Suprapubic skin (tissue), 4 donors: ENCODE measurements at regions not wholly inside any gene's neighbourhood (a gene's known extent, or its start where the extent isn't known, plus 50 kb on each side); places are given as distances from the start of the nearest gene placed in this dataset.

Source experiments
- DNase-seq, 2 donors: peaks; one replicate each; pipeline ENCODE4 v3.0.0-alpha.2; 2019; ENCODE audit warnings: low spot score in 2 of 2
- H3K27ac ChIP-seq: fragments of 200-600 bp; sonication (generic); one replicate; pipeline ENCODE4 v1.5.1; 2019
- H3K27me3 ChIP-seq: fragments of 200-600 bp; sonication (generic); one replicate; pipeline ENCODE4 v1.5.1; 2019
- H3K36me3 ChIP-seq: fragments of 200-600 bp; sonication (generic); one replicate; pipeline ENCODE4 v1.5.1; 2019
- H3K4me1 ChIP-seq: fragments of 200-600 bp; sonication (generic); one replicate; pipeline ENCODE4 v1.5.1; 2019
- H3K4me3 ChIP-seq: fragments of 200-600 bp; sonication (generic); one replicate; pipeline ENCODE4 v1.5.1; 2019; ENCODE audit warnings: mild to moderate bottlenecking
- H3K9me3 ChIP-seq: fragments of 200-600 bp; sonication (generic); one replicate; pipeline ENCODE4 v1.5.1; 2019
- EP300 ChIP-seq: sonication (generic); formaldehyde crosslinking; IDR thresholded peaks from one replicate; pipeline ENCODE4 v1.6.1; 2017; ENCODE audit warnings: antibody characterized with exemption
- POLR2A ChIP-seq, 2 donors: fragments of 450-650 bp; IDR thresholded peaks; one replicate each; pipeline ENCODE4 v1.6.1; 2017; ENCODE audit warnings: antibody characterized with exemption in 2 of 2, mild to moderate bottlenecking in 2 of 2, moderate library complexity in 2 of 2
- POLR2AphosphoS5 ChIP-seq, 3 donors: sonication (generic); formaldehyde crosslinking; IDR thresholded peaks; one replicate each; pipeline ENCODE4 v1.6.1; 2017; ENCODE audit warnings: antibody characterized with exemption in 3 of 3
- WGBS: methylation state at CpG from one replicate; pipeline ENCODE4 v1.1.5; 2018; 5-methylcytosine and 5-hydroxymethylcytosine counted together
- TF ChIP-seq, protein P1 (sequence below), 2 donors: fragments of 200-600 bp in 1 of 2; fragments of 450-650 bp in 1 of 2; sonication (generic) in 1 of 2; IDR thresholded peaks; one replicate each; pipeline ENCODE4 v1.5.1; 2016 to 2019; ENCODE audit warnings: antibody characterized with exemption in 2 of 2, mild to moderate bottlenecking in 1 of 2, moderate library complexity in 1 of 2

DNA sequence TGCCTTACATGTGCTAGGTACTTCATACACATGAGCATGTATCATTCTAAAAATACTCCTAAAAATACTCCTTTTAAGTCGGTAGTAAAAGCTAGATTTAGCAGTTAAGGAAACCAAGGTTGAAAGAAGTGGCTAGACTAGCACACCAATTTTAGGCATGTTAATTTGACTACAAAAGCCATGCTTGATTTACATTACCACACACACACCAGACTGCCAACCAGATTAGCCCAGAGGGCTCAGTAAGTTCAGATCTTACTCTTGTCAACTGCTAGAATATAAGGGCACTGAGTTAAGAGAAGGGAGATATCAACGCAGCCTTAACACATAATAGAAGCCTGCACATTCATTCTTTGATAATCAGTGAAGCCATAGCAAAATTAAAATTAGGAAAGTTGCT is 117.9 kb downstream of the MID1IP1 start:
- Histone ChIP-seq H3K27ac (no peak overlapping the region), H3K4me1 (no peaks in the 10 kb centered on the region), H3K27me3 (no peaks in the 10 kb centered on the region), H3K9me3 (no peaks in the 10 kb centered on the region), H3K4me3 (no peak overlapping the region), H3K36me3 (no peaks in the 10 kb centered on the region)
- TF ChIP-seq POLR2A (IDR thresholded peaks at IDR 0.05) (no peak), POLR2AphosphoS5 (IDR thresholded peaks at IDR 0.05) (no peak), EP300 (no peak)
- TF ChIP-seq, protein P1, sequence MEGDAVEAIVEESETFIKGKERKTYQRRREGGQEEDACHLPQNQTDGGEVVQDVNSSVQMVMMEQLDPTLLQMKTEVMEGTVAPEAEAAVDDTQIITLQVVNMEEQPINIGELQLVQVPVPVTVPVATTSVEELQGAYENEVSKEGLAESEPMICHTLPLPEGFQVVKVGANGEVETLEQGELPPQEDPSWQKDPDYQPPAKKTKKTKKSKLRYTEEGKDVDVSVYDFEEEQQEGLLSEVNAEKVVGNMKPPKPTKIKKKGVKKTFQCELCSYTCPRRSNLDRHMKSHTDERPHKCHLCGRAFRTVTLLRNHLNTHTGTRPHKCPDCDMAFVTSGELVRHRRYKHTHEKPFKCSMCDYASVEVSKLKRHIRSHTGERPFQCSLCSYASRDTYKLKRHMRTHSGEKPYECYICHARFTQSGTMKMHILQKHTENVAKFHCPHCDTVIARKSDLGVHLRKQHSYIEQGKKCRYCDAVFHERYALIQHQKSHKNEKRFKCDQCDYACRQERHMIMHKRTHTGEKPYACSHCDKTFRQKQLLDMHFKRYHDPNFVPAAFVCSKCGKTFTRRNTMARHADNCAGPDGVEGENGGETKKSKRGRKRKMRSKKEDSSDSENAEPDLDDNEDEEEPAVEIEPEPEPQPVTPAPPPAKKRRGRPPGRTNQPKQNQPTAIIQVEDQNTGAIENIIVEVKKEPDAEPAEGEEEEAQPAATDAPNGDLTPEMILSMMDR (IDR thresholded peaks at IDR 0.05), result no peak
- DNase-seq, result no peak
- WGBS, result 57% methylated on average over 2 of the region's 2 CpGs

DNA sequence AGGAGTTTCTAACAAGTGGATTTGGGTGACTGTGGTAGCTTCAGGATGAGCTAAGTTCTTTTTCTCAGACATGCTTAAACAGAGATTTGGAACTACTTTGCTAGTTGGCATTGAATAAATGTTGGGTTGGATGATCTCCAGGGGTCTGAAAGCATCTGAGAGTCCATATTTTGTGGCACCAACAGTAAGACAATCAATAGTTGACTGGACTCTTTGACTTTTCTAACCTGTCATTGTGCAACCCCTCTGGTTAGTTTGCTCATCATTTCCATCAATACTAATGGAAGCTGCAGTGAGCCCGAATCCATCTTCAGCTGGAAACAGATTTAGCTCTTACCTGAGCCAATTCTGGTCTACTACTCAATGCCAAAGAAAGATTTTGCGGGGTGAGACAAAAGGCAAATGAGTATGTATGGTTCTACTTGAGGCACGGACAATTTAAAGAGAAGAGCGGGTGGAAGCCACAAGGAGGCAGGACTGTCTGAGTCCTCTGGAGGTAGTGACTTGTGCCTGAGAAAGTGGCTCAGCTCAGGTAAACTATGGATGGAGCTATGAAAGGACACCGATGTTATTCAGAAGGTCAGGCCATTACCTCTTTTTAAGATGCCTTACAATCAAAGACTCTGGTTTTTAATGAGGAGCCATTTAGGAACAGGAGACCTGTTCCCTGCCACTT is 118.7 kb downstream of the MID1IP1 start:
- WGBS, result 75% methylated on average over 5 of the region's 5 CpGs

DNA sequence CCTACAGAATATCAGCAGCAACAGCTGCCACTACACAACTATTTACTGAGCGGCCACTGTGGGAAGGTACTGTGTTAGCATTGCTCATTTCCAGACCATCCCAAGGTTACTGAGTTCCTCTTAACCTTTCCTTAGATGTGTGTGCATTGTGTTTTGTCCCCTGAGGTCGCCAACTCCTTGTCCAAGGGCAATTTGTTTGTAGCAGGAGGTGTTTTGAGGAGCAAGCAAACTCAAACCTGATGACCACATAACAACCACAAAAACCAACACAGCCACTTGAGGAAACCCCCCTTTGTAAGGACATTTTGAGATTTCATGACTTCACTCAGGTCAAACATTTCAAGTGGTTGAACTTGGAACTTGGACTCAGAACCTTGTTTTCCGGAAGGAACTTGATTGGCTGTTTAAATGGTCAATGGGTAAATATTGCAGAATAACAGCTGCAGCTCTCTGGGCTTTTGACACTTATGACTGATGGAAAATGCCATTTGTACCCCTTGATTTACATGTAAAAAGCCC is 122.3 kb downstream of the MID1IP1 start:
- Histone ChIP-seq H3K9me3 (no peaks in the 10 kb centered on the region), H3K27ac (no peak overlapping the region), H3K4me1 (no peaks in the 10 kb centered on the region), H3K27me3 (no peaks in the 10 kb centered on the region), H3K4me3 (no peak overlapping the region), H3K36me3 (no peaks in the 10 kb centered on the region)
- 82% methylated on average over 3 of the region's 3 CpGs for WGBS
- TF ChIP-seq POLR2A (IDR thresholded peaks at IDR 0.05) (no peak), EP300 (no peak), POLR2AphosphoS5 (IDR thresholded peaks at IDR 0.05) (no peak)
- TF ChIP-seq, protein P1 (IDR thresholded peaks at IDR 0.05), result no peak
- no peak for DNase-seq

More for the DNA sequence above, 118.7 kb downstream of the MID1IP1 start:
- DNase-seq, result no peak
- Histone ChIP-seq H3K27ac (no peak overlapping the region), H3K4me1 (no peaks in the 10 kb centered on the region), H3K9me3 (no peaks in the 10 kb centered on the region), H3K36me3 (no peaks in the 10 kb centered on the region), H3K27me3 (no peaks in the 10 kb centered on the region), H3K4me3 (no peak overlapping the region)
- TF ChIP-seq POLR2AphosphoS5 (IDR thresholded peaks at IDR 0.05) (no peak), EP300 (no peak), POLR2A (IDR thresholded peaks at IDR 0.05) (no peak)
- TF ChIP-seq, protein P1 (IDR thresholded peaks at IDR 0.05), result no peak

DNA sequence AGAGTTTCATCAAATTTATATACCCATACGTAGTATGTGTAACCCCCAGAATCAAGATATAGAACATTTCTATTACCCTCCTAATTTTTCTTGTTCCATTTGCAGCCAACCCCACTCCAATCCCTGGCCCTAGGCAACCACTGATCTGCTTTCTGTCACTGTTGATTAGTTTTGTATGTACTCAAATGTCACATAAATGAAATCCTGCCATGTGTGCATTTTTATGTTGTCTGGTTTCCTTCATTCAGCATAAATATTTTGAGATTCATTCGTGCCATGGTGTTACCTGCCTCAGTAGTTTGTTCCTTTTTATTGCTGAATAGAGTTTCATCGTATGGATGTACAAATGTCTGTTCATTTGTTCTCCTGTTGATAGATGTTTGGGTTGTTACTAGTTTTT is 126.3 kb downstream of the MID1IP1 start:
- DNase-seq, result no peak
- Histone ChIP-seq H3K4me3 (no peak overlapping the region), H3K36me3 (no peaks in the 10 kb centered on the region), H3K27me3 (no peaks in the 10 kb centered on the region), H3K27ac (no peak overlapping the region), H3K9me3 (no peaks in the 10 kb centered on the region), H3K4me1 (no peaks in the 10 kb centered on the region)
- WGBS, result 68% methylated on average over 3 of the region's 3 CpGs
- TF ChIP-seq, protein P1 (IDR thresholded peaks at IDR 0.05), result no peak
- TF ChIP-seq POLR2AphosphoS5 (IDR thresholded peaks at IDR 0.05) (no peak), POLR2A (IDR thresholded peaks at IDR 0.05) (no peak), EP300 (no peak)

DNA sequence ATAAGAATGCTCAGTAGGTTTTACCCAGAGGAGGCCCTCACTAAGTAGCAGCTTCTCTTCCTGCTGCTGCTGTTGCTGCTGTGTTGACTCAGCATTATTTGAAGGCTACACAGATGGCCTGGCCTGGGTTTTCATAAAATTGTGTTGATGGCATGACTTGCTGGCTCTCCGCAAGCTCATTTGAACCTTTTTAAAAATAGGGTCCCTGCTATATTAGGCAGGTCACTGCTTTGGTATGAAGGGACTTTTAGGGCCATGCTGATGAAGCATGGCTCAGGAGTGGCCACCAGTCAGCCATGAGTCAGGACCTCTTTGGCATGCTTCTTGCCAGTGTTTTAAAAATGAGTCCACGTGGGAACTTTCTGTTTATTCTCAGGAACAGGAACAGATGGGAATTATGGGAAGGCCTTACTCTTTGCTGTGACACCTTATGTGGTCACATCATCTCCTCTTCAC is 128.7 kb downstream of the MID1IP1 start:
- 57% methylated on average over 2 of the region's 2 CpGs for WGBS
- no peaks in the 10 kb centered on the region for H3K4me1 ChIP-seq
- no peaks in the 10 kb centered on the region for H3K27me3 ChIP-seq
- H3K9me3 ChIP-seq, result no peaks in the 10 kb centered on the region
- no peak overlapping the region for H3K27ac ChIP-seq
- DNase-seq, result no peak
- H3K36me3 ChIP-seq, result no peaks in the 10 kb centered on the region
- TF ChIP-seq EP300 (no peak), POLR2A (IDR thresholded peaks at IDR 0.05) (no peak), POLR2AphosphoS5 (IDR thresholded peaks at IDR 0.05) (no peak)
- TF ChIP-seq, protein P1 (IDR thresholded peaks at IDR 0.05), result no peak
- H3K4me3 ChIP-seq, result no peak overlapping the region
